Suprapubic skin (tissue), 4 donors: ENCODE measurements at regions not wholly inside any gene's neighbourhood (a gene's known extent, or its start where the extent isn't known, plus 50 kb on each side); places are given as distances from the start of the nearest gene placed in this dataset.

ENCODE experiments used
- CTCF ChIP-seq, 2 donors: fragments of 200-600 bp in 1 of 2; fragments of 450-650 bp in 1 of 2; sonication (generic) in 1 of 2; IDR thresholded peaks; one replicate each; pipeline ENCODE4 v1.5.1; 2016 to 2019; ENCODE audit warnings: antibody characterized with exemption in 2 of 2, mild to moderate bottlenecking in 1 of 2, moderate library complexity in 1 of 2
- EP300 ChIP-seq: sonication (generic); formaldehyde crosslinking; IDR thresholded peaks from one replicate; pipeline ENCODE4 v1.6.1; 2017; ENCODE audit warnings: antibody characterized with exemption
- POLR2AphosphoS5 ChIP-seq, 3 donors: sonication (generic); formaldehyde crosslinking; IDR thresholded peaks; one replicate each; pipeline ENCODE4 v1.6.1; 2017; ENCODE audit warnings: antibody characterized with exemption in 3 of 3

GRCh38 chr20:52914870-52915269 is 57.3 kb upstream of the TSHZ2 start:
- TF ChIP-seq CTCF (IDR thresholded peaks at IDR 0.05) = no peak
- TF ChIP-seq POLR2AphosphoS5 (IDR thresholded peaks at IDR 0.05) = no peak
- TF ChIP-seq EP300 = no peak
